OCI-LY7 (cell line): ENCODE measurements at regions not wholly inside any gene's neighbourhood (a gene's known extent, or its start where the extent isn't known, plus 50 kb on each side); places are given as distances from the start of the nearest gene placed in this dataset.

Source experiments
- BruUV-seq: library from RNA; stranded (reverse); fragments of 400-500 nt; replicated peaks from 2 replicates; lab custom pipeline; 2021; lab: Mats Ljungman, UMichigan
- CTCF ChIA-PET: fragments of 300-600 bp; sonication (Branson Sonifier 250); formaldehyde crosslinking; loops from one replicate; lab custom pipeline; 2022; ENCODE audit warnings: antibody characterized with exemption; ENCODE audit not compliant: unreplicated experiment; lab: Charles Lee
- POLR2A ChIA-PET: fragments of 300-600 bp; sonication (Branson Sonifier 250); formaldehyde crosslinking; loops from one replicate; lab custom pipeline; 2022; ENCODE audit warnings: antibody characterized with exemption; lab: Charles Lee
- DNase-seq: peaks from one replicate; pipeline ENCODE4 v3.0.0-alpha.2; 2015; ENCODE audit warnings: low spot score
- H2AFZ ChIP-seq: fragments of 200-600 bp; sonication (generic), shearing (Covaris generic); 2 replicates; pipeline ENCODE4 v1.6.1; 2014; ENCODE audit warnings: mild to moderate bottlenecking, antibody characterized with exemption, low read length, moderate library complexity
- H3K27ac ChIP-seq: fragments of 200-600 bp; sonication (generic); 2 replicates; pipeline ENCODE4 v1.5.1; 2014; ENCODE audit warnings: mixed run types, low read depth, mild to moderate bottlenecking, moderate library complexity, low read length, inconsistent platforms; ENCODE audit not compliant: poor library complexity, severe bottlenecking
- H3K36me3 ChIP-seq: fragments of 200-600 bp; sonication (generic); 2 replicates; pipeline ENCODE4 v1.6.1; 2014; ENCODE audit warnings: mild to moderate bottlenecking, antibody characterized with exemption, low read length, moderate library complexity, mixed read lengths; ENCODE audit not compliant: insufficient read depth
- H3K4me1 ChIP-seq: fragments of 200-600 bp; sonication (generic); 2 replicates; pipeline ENCODE4 v1.5.1; 2014; ENCODE audit warnings: mild to moderate bottlenecking, low read length; ENCODE audit not compliant: insufficient read depth, poor library complexity, severe bottlenecking
- H3K4me2 ChIP-seq: fragments of 200-600 bp; sonication (generic); 2 replicates; pipeline ENCODE4 v1.6.1; 2014; ENCODE audit warnings: mild to moderate bottlenecking, low read length
- H3K4me3 ChIP-seq: fragments of 200-600 bp; sonication (generic); 2 replicates; pipeline ENCODE4 v1.5.1; 2014; ENCODE audit warnings: mild to moderate bottlenecking, low read depth, low read length; ENCODE audit not compliant: poor library complexity, severe bottlenecking
- H3K79me2 ChIP-seq: fragments of 200-600 bp; sonication (generic); 2 replicates; pipeline ENCODE4 v1.6.1; 2016; ENCODE audit warnings: low read depth, mild to moderate bottlenecking, low read length, moderate library complexity, mixed read lengths; ENCODE audit not compliant: insufficient read depth
- H3K9me2 ChIP-seq: fragments of 200-600 bp; sonication (generic); 2 replicates; pipeline ENCODE4 v1.6.1; 2016; ENCODE audit warnings: mild to moderate bottlenecking, low read length, mixed read lengths; ENCODE audit not compliant: insufficient read depth
- H3K9me3 ChIP-seq: fragments of 200-600 bp; sonication (generic); 2 replicates; pipeline ENCODE4 v1.6.1; 2014; ENCODE audit warnings: mild to moderate bottlenecking, mixed run types, low read length, mixed read lengths
- H4K20me1 ChIP-seq: fragments of 200-600 bp; sonication (generic); 2 replicates; pipeline ENCODE4 v1.6.1; 2014; ENCODE audit warnings: mild to moderate bottlenecking, antibody characterized with exemption, low read length, moderate library complexity, mixed read lengths; ENCODE audit not compliant: insufficient read depth
- EZH2phosphoT487 ChIP-seq: fragments of 200-600 bp; sonication (generic); IDR thresholded peaks from 2 replicates; pipeline ENCODE4 v1.6.1; 2018; ENCODE audit warnings: low read depth, borderline replicate concordance, mild to moderate bottlenecking, mixed run types, antibody characterized with exemption, low read length, moderate library complexity, mixed read lengths
- intact Hi-C: fragments of 100-400 bp; cut with micrococcal nuclease; formaldehyde crosslinking; loops from one replicate; pipeline ENCODE4 v1.10.0; 2022; ENCODE audit not compliant: unreplicated experiment
- TF ChIP-seq, protein P1 (sequence below): fragments of 200-600 bp; sonication (generic); conservative IDR thresholded peaks from 2 replicates; pipeline ENCODE4 v1.5.1; 2014; ENCODE audit warnings: mild to moderate bottlenecking, antibody characterized with exemption, low read length, moderate library complexity, mixed read lengths

- POLR2A ChIA-PET: interaction anchor here (0.6 to 1.2 kb wide), 4 partner anchors 9 to 34 kb away, joined by 3 to 4 read pairs (median 3); no protein-coding TSS in a partner anchor
- BruUV-seq: no TSS peak
- no peak for DNase-seq
- H3K9me3 ChIP-seq: no peaks in the 10 kb centered on the region; the same call in 1 of the 2 replicates
- TF ChIP-seq, protein P1, sequence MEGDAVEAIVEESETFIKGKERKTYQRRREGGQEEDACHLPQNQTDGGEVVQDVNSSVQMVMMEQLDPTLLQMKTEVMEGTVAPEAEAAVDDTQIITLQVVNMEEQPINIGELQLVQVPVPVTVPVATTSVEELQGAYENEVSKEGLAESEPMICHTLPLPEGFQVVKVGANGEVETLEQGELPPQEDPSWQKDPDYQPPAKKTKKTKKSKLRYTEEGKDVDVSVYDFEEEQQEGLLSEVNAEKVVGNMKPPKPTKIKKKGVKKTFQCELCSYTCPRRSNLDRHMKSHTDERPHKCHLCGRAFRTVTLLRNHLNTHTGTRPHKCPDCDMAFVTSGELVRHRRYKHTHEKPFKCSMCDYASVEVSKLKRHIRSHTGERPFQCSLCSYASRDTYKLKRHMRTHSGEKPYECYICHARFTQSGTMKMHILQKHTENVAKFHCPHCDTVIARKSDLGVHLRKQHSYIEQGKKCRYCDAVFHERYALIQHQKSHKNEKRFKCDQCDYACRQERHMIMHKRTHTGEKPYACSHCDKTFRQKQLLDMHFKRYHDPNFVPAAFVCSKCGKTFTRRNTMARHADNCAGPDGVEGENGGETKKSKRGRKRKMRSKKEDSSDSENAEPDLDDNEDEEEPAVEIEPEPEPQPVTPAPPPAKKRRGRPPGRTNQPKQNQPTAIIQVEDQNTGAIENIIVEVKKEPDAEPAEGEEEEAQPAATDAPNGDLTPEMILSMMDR: no peak
- no peak for TF ChIP-seq EZH2phosphoT487
- H3K4me3 ChIP-seq: no peak overlapping the region
- H3K4me1 ChIP-seq: no peaks in the 10 kb centered on the region
- no peak overlapping the region for H3K27ac ChIP-seq
- no peaks in the 10 kb centered on the region; the same call in 1 of the 2 replicates for H3K36me3 ChIP-seq
- intact Hi-C loops: no loop called here
- H3K4me2 ChIP-seq: no peak overlapping the region
- H2AFZ ChIP-seq: no peak overlapping the region
- H3K79me2 ChIP-seq: no peaks in the 10 kb centered on the region
- CTCF ChIA-PET: no interaction called here
- H4K20me1 ChIP-seq: no peaks in the 10 kb centered on the region
- no peaks in the 10 kb centered on the region for H3K9me2 ChIP-seq
These were observed 72.9 kb downstream of the SLC10A2 start for GRCh38 chr13:102993348-102993747.

- no peak for DNase-seq
- POLR2A ChIA-PET: interaction anchor here (0.9 to 1.2 kb wide), 2 partner anchors 9 to 15 kb away, joined by 3 read pairs; no protein-coding TSS in a partner anchor
- Histone ChIP-seq H4K20me1 (no peaks in the 10 kb centered on the region), H3K9me2 (no peaks in the 10 kb centered on the region), H3K4me3 (no peak overlapping the region), H3K9me3 (no peaks in the 10 kb centered on the region), H3K4me2 (no peak overlapping the region), H3K27ac (no peak overlapping the region), H2AFZ (no peak overlapping the region), H3K79me2 (no peaks in the 10 kb centered on the region), H3K4me1 (no peaks in the 10 kb centered on the region), H3K36me3 (no peaks in the 10 kb centered on the region)
- TF ChIP-seq, protein P1: no peak
- TF ChIP-seq EZH2phosphoT487: no peak
- intact Hi-C loops: no loop called here
- no TSS peak for BruUV-seq
- CTCF ChIA-PET: no interaction called here
These were observed 82.0 kb downstream of the SLC10A2 start for GRCh38 chr13:102984210-102984609.

DNA sequence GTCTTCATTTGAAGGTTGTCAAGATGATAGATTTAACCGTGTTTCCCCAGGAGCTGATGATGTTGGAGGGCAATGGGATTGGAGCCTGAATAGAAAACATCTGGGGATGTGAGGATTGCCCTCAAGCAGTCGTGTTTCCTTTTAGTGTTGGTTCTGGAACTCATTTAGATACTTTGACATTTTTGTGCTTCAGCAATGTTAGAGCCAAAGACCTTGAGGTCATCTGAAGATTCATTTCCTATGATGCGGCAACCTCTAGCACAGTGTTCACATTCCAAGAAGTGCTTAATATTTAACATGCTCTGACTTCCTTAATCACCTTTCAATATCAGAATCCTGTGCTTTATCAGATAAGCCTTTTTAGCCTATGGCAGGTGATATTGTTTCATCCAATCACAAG lies 82.7 kb downstream of the SLC10A2 start:
- CTCF ChIA-PET: no interaction called here
- no peak for DNase-seq
- Histone ChIP-seq H3K36me3 (no peaks in the 10 kb centered on the region), H2AFZ (no peak overlapping the region), H3K4me2 (no peak overlapping the region), H3K79me2 (no peaks in the 10 kb centered on the region), H3K27ac (no peak overlapping the region), H3K9me3 (no peaks in the 10 kb centered on the region), H3K4me3 (no peak overlapping the region), H3K4me1 (no peaks in the 10 kb centered on the region), H3K9me2 (no peaks in the 10 kb centered on the region), H4K20me1 (no peaks in the 10 kb centered on the region)
- intact Hi-C loops: no loop called here
- BruUV-seq: no TSS peak
- TF ChIP-seq, protein P1: no peak
- no peak for TF ChIP-seq EZH2phosphoT487
- POLR2A ChIA-PET: no interaction called here
